Right lobe of liver (tissue), 4 donors: ENCODE measurements at regions not wholly inside any gene's neighbourhood (a gene's known extent, or its start where the extent isn't known, plus 50 kb on each side); places are given as distances from the start of the nearest gene placed in this dataset.

Experiments
- CTCF ChIP-seq, 4 donors: fragments of 200-600 bp in 3 of 4; fragments of 450-650 bp in 1 of 4; IDR thresholded peaks; one replicate each; pipeline versions ENCODE4 v1.5.1 to v1.8.0; 2016 to 2022; ENCODE audit warnings: antibody characterized with exemption in 4 of 4, mild to moderate bottlenecking in 2 of 4
- POLR2A ChIP-seq: fragments of 450-650 bp; IDR thresholded peaks from one replicate; pipeline ENCODE4 v1.6.1; 2017; ENCODE audit warnings: antibody characterized with exemption, mild to moderate bottlenecking
- donor health status: DM: no; HTN: no; CAD: no.
- donor health status: DM: no; HTN: no; CAD: no.
- donor health status: DM: no; HTN: yes; CAD: no.

- TF ChIP-seq CTCF (IDR thresholded peaks at IDR 0.05), result no peak
- TF ChIP-seq POLR2A, result no peak
Observed at GRCh38 chr20:62569615-62570014, 72.7 kb upstream of the SLCO4A1 start.
